ENCODE measurements at regions not wholly inside any gene's neighbourhood (a gene's known extent, or its start where the extent isn't known, plus 50 kb on each side); places are given as distances from the start of the nearest gene placed in this dataset.

DNA sequence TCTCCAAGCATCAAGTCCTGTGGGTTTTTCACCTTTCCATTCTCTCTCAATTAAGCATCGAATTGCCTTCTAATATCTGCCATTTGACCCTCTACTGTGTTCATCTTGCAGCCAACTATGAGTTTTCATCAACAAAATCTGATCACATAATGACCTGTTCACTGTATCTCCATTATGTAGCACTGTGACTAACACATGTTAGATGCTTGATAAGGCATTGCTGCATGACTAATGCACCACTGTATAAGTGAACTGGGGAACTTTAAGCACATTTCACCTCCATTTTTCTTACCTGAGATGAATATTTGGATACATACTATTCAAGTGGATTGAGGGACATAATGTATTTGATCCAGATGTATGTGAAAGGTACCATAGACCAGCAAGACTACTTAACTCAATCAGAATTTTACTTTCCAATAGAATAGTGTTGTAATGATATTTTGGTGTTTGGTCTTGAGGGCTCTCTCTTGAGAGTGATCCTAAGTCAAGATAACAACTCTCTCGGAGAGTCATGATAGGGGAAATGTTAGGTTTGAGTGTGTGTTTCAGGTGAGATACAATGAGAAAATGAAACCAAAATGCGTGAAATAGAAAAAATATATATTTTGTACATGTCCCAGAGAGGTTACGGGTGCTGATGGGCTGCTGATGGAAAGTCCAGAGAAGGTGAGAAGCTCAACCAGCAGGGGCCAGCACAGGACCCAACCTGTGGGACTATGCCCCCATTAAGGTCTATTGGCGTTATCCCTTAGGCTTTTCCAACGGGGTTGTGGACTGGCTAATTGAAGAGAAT lies 60.2 kb upstream of the HS3ST1 start:
- TF ChIP-seq, protein P1, sequence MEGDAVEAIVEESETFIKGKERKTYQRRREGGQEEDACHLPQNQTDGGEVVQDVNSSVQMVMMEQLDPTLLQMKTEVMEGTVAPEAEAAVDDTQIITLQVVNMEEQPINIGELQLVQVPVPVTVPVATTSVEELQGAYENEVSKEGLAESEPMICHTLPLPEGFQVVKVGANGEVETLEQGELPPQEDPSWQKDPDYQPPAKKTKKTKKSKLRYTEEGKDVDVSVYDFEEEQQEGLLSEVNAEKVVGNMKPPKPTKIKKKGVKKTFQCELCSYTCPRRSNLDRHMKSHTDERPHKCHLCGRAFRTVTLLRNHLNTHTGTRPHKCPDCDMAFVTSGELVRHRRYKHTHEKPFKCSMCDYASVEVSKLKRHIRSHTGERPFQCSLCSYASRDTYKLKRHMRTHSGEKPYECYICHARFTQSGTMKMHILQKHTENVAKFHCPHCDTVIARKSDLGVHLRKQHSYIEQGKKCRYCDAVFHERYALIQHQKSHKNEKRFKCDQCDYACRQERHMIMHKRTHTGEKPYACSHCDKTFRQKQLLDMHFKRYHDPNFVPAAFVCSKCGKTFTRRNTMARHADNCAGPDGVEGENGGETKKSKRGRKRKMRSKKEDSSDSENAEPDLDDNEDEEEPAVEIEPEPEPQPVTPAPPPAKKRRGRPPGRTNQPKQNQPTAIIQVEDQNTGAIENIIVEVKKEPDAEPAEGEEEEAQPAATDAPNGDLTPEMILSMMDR (IDR thresholded peaks at IDR 0.05): no peak
- no peak for TF ChIP-seq POLR2A (IDR thresholded peaks at IDR 0.05)
